GM23338 (cell line): ENCODE measurements at regions not wholly inside any gene's neighbourhood (a gene's known extent, or its start where the extent isn't known, plus 50 kb on each side); places are given as distances from the start of the nearest gene placed in this dataset.

Experiments used
- ATAC-seq: fragments of 200-7000 bp; cut with Tn5 transposase; 3 replicates; pipeline ENCODE4 v1.9.1; 2020
- DNase-seq: peaks from one replicate; pipeline ENCODE4 v3.0.0-alpha.2; 2015; ENCODE audit warnings: low spot score
- H2AFZ ChIP-seq: fragments of 200-600 bp; sonication (generic); 2 replicates; pipeline ENCODE4 v1.8.0; 2016; ENCODE audit warnings: antibody characterized with exemption, mild to moderate bottlenecking, moderate library complexity
- H3F3A ChIP-seq: fragments of 200-600 bp; sonication (generic); replicated peaks from 2 replicates; pipeline ENCODE4 v1.8.0; 2017; ENCODE audit warnings: antibody characterized with exemption, mixed run types, low read depth
- H3K27ac ChIP-seq: fragments of 200-600 bp; sonication (generic); 2 replicates; pipeline ENCODE4 v1.6.1; 2016; ENCODE audit warnings: low read depth
- H3K27me3 ChIP-seq: fragments of 200-600 bp; sonication (generic); 2 replicates; pipeline ENCODE4 v1.8.0; 2016; ENCODE audit warnings: mild to moderate bottlenecking, mixed run types, moderate library complexity; ENCODE audit not compliant: insufficient read depth
- H3K36me3 ChIP-seq: fragments of 200-600 bp; sonication (generic); 2 replicates; pipeline ENCODE4 v1.8.0; 2016; ENCODE audit warnings: mild to moderate bottlenecking; ENCODE audit not compliant: insufficient read depth
- H3K4me1 ChIP-seq: fragments of 200-600 bp; sonication (generic); 2 replicates; pipeline ENCODE4 v1.8.0; 2016; ENCODE audit warnings: mild to moderate bottlenecking, moderate library complexity; ENCODE audit not compliant: insufficient read depth
- H3K4me2 ChIP-seq: fragments of 200-600 bp; sonication (generic); 2 replicates; pipeline ENCODE4 v1.7.1; 2017; ENCODE audit warnings: mixed run types
- H3K4me3 ChIP-seq: fragments of 200-600 bp; sonication (generic); 2 replicates; pipeline ENCODE4 v1.6.1; 2016; ENCODE audit warnings: mixed run types
- H3K79me2 ChIP-seq: fragments of 200-600 bp; sonication (generic); replicated peaks from 2 replicates; pipeline ENCODE4 v1.8.0; 2017; ENCODE audit warnings: mild to moderate bottlenecking; ENCODE audit not compliant: insufficient read depth
- H3K9me2 ChIP-seq: fragments of 200-600 bp; sonication (generic); 2 replicates; pipeline ENCODE4 v1.8.0; 2017; ENCODE audit not compliant: insufficient read depth
- H4K20me1 ChIP-seq: fragments of 200-600 bp; sonication (generic); replicated peaks from 2 replicates; pipeline ENCODE4 v1.8.0; 2017; ENCODE audit warnings: mild to moderate bottlenecking; ENCODE audit not compliant: insufficient read depth
- H3K27ac Mint-ChIP-seq: 2 replicates; pipeline ENCODE4 v1.8.0; 2020; ENCODE audit warnings: inconsistent platforms, mild to moderate bottlenecking, moderate library complexity, mixed read lengths
- H3K27me3 Mint-ChIP-seq: 3 replicates; pipeline ENCODE4 v1.8.0; 2022; ENCODE audit warnings: low read depth, mild to moderate bottlenecking, moderate library complexity, mixed read lengths, inconsistent platforms; ENCODE audit not compliant: insufficient read depth, poor library complexity
- H3K36me3 Mint-ChIP-seq: 3 replicates; pipeline ENCODE4 v1.8.0; 2021; ENCODE audit warnings: low read depth, mild to moderate bottlenecking, inconsistent platforms, moderate library complexity, mixed read lengths
- H3K4me1 Mint-ChIP-seq: 3 replicates; pipeline ENCODE4 v1.8.0; 2020; ENCODE audit warnings: mild to moderate bottlenecking, inconsistent platforms, mixed read lengths
- H3K4me3 Mint-ChIP-seq: 3 replicates; pipeline ENCODE4 v1.8.0; 2021; ENCODE audit warnings: moderate library complexity, mild to moderate bottlenecking, inconsistent platforms, mixed read lengths
- H3K9me3 Mint-ChIP-seq: 3 replicates; pipeline ENCODE4 v1.8.0; 2020; ENCODE audit warnings: moderate library complexity, mild to moderate bottlenecking, inconsistent platforms, mixed read lengths
- CREB1 ChIP-seq: fragments of 250-450 bp; sonication (Bioruptor Pico); IDR thresholded peaks from 2 replicates; pipeline ENCODE4 v1.5.0; 2020; ENCODE audit warnings: low read depth, mild to moderate bottlenecking, moderate library complexity
- CTCF ChIP-seq, 2 experiments: fragments of 200-600 bp in 1 of 2; sonication (generic) in 1 of 2; conservative IDR thresholded peaks; 2 replicates each; pipeline versions ENCODE4 v1.5.1 to v1.6.1; 2016 to 2017; ENCODE audit warnings: antibody characterized with exemption in 2 of 2, low read depth in 2 of 2, mild to moderate bottlenecking in 2 of 2, moderate library complexity in 1 of 2
- ETS1 ChIP-seq: IDR thresholded peaks from 2 replicates; pipeline ENCODE4 v1.6.1; 2016; ENCODE audit warnings: antibody characterized with exemption
- EZH2 ChIP-seq: fragments of 200-600 bp; sonication (generic); IDR thresholded peaks from one replicate; pipeline ENCODE4 v1.8.0; 2017; ENCODE audit warnings: antibody characterized with exemption, mild to moderate bottlenecking, low read depth; ENCODE audit not compliant: unreplicated experiment
- EZH2phosphoT487 ChIP-seq: fragments of 200-600 bp; sonication (generic); IDR thresholded peaks from one replicate; pipeline ENCODE4 v1.8.1; 2018; ENCODE audit warnings: antibody characterized with exemption; ENCODE audit not compliant: unreplicated experiment
- JUNB ChIP-seq: IDR thresholded peaks from one replicate; pipeline ENCODE4 v1.6.1; 2016; ENCODE audit warnings: antibody characterized with exemption; ENCODE audit not compliant: unreplicated experiment
- NANOG ChIP-seq: IDR thresholded peaks from 2 replicates; pipeline ENCODE4 v1.6.1; 2016; ENCODE audit warnings: antibody characterized with exemption, borderline replicate concordance
- POLR2AphosphoS5 ChIP-seq: IDR thresholded peaks from 2 replicates; pipeline ENCODE4 v1.6.1; 2016; ENCODE audit warnings: antibody characterized with exemption, low read depth
- REST ChIP-seq: IDR thresholded peaks from one replicate; pipeline ENCODE4 v1.6.1; 2018; ENCODE audit warnings: antibody characterized with exemption; ENCODE audit not compliant: unreplicated experiment
- STAT1 ChIP-seq: IDR thresholded peaks from one replicate; pipeline ENCODE4 v1.6.1; 2016; ENCODE audit warnings: antibody characterized with exemption; ENCODE audit not compliant: unreplicated experiment
- ZNF114 ChIP-seq: fragments of 250-450 bp; sonication (Bioruptor Pico); IDR thresholded peaks from 2 replicates; pipeline ENCODE4 v1.5.0; 2020; ENCODE audit warnings: mild to moderate bottlenecking, moderate library complexity
- ZNF331 ChIP-seq: fragments of 250-450 bp; sonication (Bioruptor Pico); IDR thresholded peaks from 2 replicates; pipeline ENCODE4 v1.5.0; 2020; ENCODE audit warnings: low read depth, mild to moderate bottlenecking, moderate library complexity
- ZNF462 ChIP-seq: fragments of 250-450 bp; sonication (Bioruptor Pico); IDR thresholded peaks from 2 replicates; pipeline ENCODE4 v1.5.0; 2020; ENCODE audit warnings: mild to moderate bottlenecking, moderate library complexity

- H3K36me3 ChIP-seq: no peaks in the 10 kb centered on the region
- DNase-seq (no peak), ATAC-seq (no peak)
- H3K4me1 ChIP-seq: no peaks in the 10 kb centered on the region
- no peaks in the 10 kb centered on the region; the same call in 2 of the 3 replicates for H3K36me3 Mint-ChIP-seq
- H3K27me3 ChIP-seq: no peaks in the 10 kb centered on the region
- no peak for TF ChIP-seq EZH2phosphoT487
- no peak for TF ChIP-seq EZH2
- no peak for TF ChIP-seq JUNB
- no peak for TF ChIP-seq STAT1
- TF ChIP-seq REST: no peak
- TF ChIP-seq CREB1 (CRISPR knock-in tag): no peak
- no peak for TF ChIP-seq NANOG
- TF ChIP-seq CTCF (conservative IDR thresholded peaks at IDR 0.05; ENCODE audit: low read depth in 2 of 2): no peak
- TF ChIP-seq ZNF462 (CRISPR knock-in tag): no peak
- TF ChIP-seq ZNF114 (CRISPR knock-in tag): no peak
- TF ChIP-seq ETS1: no peak
- no peak for TF ChIP-seq POLR2AphosphoS5
- no peak for TF ChIP-seq ZNF331 (CRISPR knock-in tag)
- no peaks in the 10 kb centered on the region for H3K9me2 ChIP-seq
- H4K20me1 ChIP-seq: no peaks in the 10 kb centered on the region
- H3K79me2 ChIP-seq: no peaks in the 10 kb centered on the region
- peaks cover 2% of the 10 kb centered on the region; the same call in 1 of the 3 replicates for H3K9me3 Mint-ChIP-seq
- H2AFZ ChIP-seq: peak overlapping the region; percentile 34
- no peaks in the 10 kb centered on the region for H3F3A ChIP-seq
- H3K4me1 Mint-ChIP-seq: peaks cover 8% of the 10 kb centered on the region
- H3K27me3 Mint-ChIP-seq: peaks cover 7% of the 10 kb centered on the region
- H3K27ac Mint-ChIP-seq: no peak overlapping the region
- H3K4me2 ChIP-seq: no peak overlapping the region
- H3K4me3 ChIP-seq: no peak overlapping the region
- no peak overlapping the region for H3K27ac ChIP-seq
- no peak overlapping the region for H3K4me3 Mint-ChIP-seq
These were observed 103.6 kb downstream of the BOD1 start for GRCh38 chr5:173512637-173513435.
